OCI-LY7 (cell line): ENCODE measurements at regions not wholly inside any gene's neighbourhood (a gene's known extent, or its start where the extent isn't known, plus 50 kb on each side); places are given as distances from the start of the nearest gene placed in this dataset.

Experiments used
- EZH2phosphoT487 ChIP-seq: fragments of 200-600 bp; sonication (generic); IDR thresholded peaks from 2 replicates; pipeline ENCODE4 v1.6.1; 2018; ENCODE audit warnings: low read depth, borderline replicate concordance, mild to moderate bottlenecking, mixed run types, antibody characterized with exemption, low read length, moderate library complexity, mixed read lengths
- TF ChIP-seq, protein P1 (sequence below): fragments of 200-600 bp; sonication (generic); conservative IDR thresholded peaks from 2 replicates; pipeline ENCODE4 v1.5.1; 2014; ENCODE audit warnings: mild to moderate bottlenecking, antibody characterized with exemption, low read length, moderate library complexity, mixed read lengths

GRCh38 chr20:40322941-40323340, 366.1 kb downstream of the MAFB start:
- TF ChIP-seq, protein P1, sequence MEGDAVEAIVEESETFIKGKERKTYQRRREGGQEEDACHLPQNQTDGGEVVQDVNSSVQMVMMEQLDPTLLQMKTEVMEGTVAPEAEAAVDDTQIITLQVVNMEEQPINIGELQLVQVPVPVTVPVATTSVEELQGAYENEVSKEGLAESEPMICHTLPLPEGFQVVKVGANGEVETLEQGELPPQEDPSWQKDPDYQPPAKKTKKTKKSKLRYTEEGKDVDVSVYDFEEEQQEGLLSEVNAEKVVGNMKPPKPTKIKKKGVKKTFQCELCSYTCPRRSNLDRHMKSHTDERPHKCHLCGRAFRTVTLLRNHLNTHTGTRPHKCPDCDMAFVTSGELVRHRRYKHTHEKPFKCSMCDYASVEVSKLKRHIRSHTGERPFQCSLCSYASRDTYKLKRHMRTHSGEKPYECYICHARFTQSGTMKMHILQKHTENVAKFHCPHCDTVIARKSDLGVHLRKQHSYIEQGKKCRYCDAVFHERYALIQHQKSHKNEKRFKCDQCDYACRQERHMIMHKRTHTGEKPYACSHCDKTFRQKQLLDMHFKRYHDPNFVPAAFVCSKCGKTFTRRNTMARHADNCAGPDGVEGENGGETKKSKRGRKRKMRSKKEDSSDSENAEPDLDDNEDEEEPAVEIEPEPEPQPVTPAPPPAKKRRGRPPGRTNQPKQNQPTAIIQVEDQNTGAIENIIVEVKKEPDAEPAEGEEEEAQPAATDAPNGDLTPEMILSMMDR: no peak
- no peak for TF ChIP-seq EZH2phosphoT487
